ENCODE measurements at regions not wholly inside any gene's neighbourhood (a gene's known extent, or its start where the extent isn't known, plus 50 kb on each side); places are given as distances from the start of the nearest gene placed in this dataset.

- no peaks in the 10 kb centered on the region for H3K36me3 ChIP-seq
- intact Hi-C loops (cut with micrococcal nuclease) = no loop called here
Measured at GRCh38 chr9:31355159-31355882, 1029.1 kb upstream of the ACO1 start.

GRCh38 chr9:31355965-31356364 lies 1028.5 kb upstream of the ACO1 start:
- Histone ChIP-seq H3K4me1 (no peaks in the 10 kb centered on the region), H3K4me3 (no peak overlapping the region), H3K36me3 (no peaks in the 10 kb centered on the region), H3K27ac (replicated peaks) (no peak overlapping the region), H3K9me3 (replicated peaks) (no peaks in the 10 kb centered on the region), H3K27me3 (ENCODE audit: low read depth) (no peaks in the 10 kb centered on the region)
- TF ChIP-seq CTCF (IDR thresholded peaks at IDR 0.05; ENCODE audit: borderline replicate concordance) = no peak
- no peak for DNase-seq
- intact Hi-C loops (cut with micrococcal nuclease) = no loop called here

More at GRCh38 chr9:31355159-31355882, 1029.1 kb upstream of the ACO1 start:
- H3K27ac ChIP-seq (replicated peaks) = no peak overlapping the region
- no peaks in the 10 kb centered on the region for H3K9me3 ChIP-seq (replicated peaks)
- no peak for TF ChIP-seq CTCF (IDR thresholded peaks at IDR 0.05; ENCODE audit: borderline replicate concordance)
- DNase-seq = no peak
- H3K4me1 ChIP-seq = no peaks in the 10 kb centered on the region
- H3K4me3 ChIP-seq = no peak overlapping the region
- H3K27me3 ChIP-seq (ENCODE audit: low read depth) = no peaks in the 10 kb centered on the region

- no peak for TF ChIP-seq CTCF (IDR thresholded peaks at IDR 0.05; ENCODE audit: borderline replicate concordance)
- Histone ChIP-seq H3K4me3 (no peak overlapping the region), H3K9me3 (replicated peaks) (no peaks in the 10 kb centered on the region), H3K4me1 (no peaks in the 10 kb centered on the region), H3K36me3 (no peaks in the 10 kb centered on the region), H3K27ac (replicated peaks) (no peak overlapping the region), H3K27me3 (ENCODE audit: low read depth) (no peaks in the 10 kb centered on the region)
- intact Hi-C loops (cut with micrococcal nuclease) = no loop called here
- DNase-seq = no peak
Measured at GRCh38 chr9:31359071-31359470, 1025.4 kb upstream of the ACO1 start.

- Histone ChIP-seq H3K4me1 (no peaks in the 10 kb centered on the region), H3K4me3 (no peak overlapping the region), H3K9me3 (replicated peaks) (no peaks in the 10 kb centered on the region), H3K27ac (replicated peaks) (no peak overlapping the region), H3K36me3 (no peaks in the 10 kb centered on the region), H3K27me3 (ENCODE audit: low read depth) (no peaks in the 10 kb centered on the region)
- no peak for TF ChIP-seq CTCF (IDR thresholded peaks at IDR 0.05; ENCODE audit: borderline replicate concordance)
- intact Hi-C loops (cut with micrococcal nuclease) = no loop called here
- DNase-seq = no peak
Measured at GRCh38 chr9:31364171-31364570, 1020.3 kb upstream of the ACO1 start.

GRCh38 chr9:31372799-31373587 lies 1011.5 kb upstream of the ACO1 start:
- Histone ChIP-seq H3K4me1 (no peaks in the 10 kb centered on the region), H3K36me3 (no peaks in the 10 kb centered on the region), H3K27ac (replicated peaks) (no peak overlapping the region), H3K4me3 (no peak overlapping the region), H3K9me3 (replicated peaks) (no peaks in the 10 kb centered on the region), H3K27me3 (ENCODE audit: low read depth) (no peaks in the 10 kb centered on the region)
- TF ChIP-seq CTCF (IDR thresholded peaks at IDR 0.05; ENCODE audit: borderline replicate concordance) = no peak
- no peak for DNase-seq
- intact Hi-C loops (cut with micrococcal nuclease) = loop anchor here (10.0 kb wide), 1 partner anchor 58 kb away; no protein-coding TSS in a partner anchor

Data from left ventricle myocardium inferior (tissue), 1 donor.